22Rv1 (cell line): ENCODE measurements at regions not wholly inside any gene's neighbourhood (a gene's known extent, or its start where the extent isn't known, plus 50 kb on each side); places are given as distances from the start of the nearest gene placed in this dataset.

Experiments used
- ZFX ChIP-seq: fragments of 450-650 bp; IDR thresholded peaks from 2 replicates; pipeline ENCODE4 v1.6.1; 2017; ENCODE audit warnings: antibody characterized with exemption, borderline replicate concordance
- TF ChIP-seq, protein P1 (sequence below): fragments of 450-650 bp; IDR thresholded peaks from 2 replicates; pipeline ENCODE4 v1.5.1; 2017; ENCODE audit warnings: mild to moderate bottlenecking

DNA sequence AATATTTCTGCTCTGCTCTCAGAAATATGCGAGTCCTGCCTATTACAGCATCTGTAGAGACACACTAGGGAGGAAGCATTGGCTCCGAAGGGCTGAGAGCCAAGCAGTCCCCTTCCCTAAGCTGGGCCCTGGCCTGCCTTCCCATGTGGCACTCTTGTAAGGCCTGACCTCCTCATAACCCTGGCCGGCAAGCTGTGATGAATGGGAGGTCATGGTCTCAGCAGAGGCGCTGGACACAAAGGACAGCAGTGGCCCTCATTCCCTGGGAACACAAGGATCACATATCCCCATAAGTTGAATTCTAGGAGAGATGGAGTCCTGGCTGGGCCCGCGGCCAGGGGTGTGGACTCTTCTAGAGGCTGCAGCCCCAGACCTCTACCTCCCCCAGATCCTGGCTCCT, 483.3 kb downstream of the ZNF536 start:
- TF ChIP-seq, protein P1, sequence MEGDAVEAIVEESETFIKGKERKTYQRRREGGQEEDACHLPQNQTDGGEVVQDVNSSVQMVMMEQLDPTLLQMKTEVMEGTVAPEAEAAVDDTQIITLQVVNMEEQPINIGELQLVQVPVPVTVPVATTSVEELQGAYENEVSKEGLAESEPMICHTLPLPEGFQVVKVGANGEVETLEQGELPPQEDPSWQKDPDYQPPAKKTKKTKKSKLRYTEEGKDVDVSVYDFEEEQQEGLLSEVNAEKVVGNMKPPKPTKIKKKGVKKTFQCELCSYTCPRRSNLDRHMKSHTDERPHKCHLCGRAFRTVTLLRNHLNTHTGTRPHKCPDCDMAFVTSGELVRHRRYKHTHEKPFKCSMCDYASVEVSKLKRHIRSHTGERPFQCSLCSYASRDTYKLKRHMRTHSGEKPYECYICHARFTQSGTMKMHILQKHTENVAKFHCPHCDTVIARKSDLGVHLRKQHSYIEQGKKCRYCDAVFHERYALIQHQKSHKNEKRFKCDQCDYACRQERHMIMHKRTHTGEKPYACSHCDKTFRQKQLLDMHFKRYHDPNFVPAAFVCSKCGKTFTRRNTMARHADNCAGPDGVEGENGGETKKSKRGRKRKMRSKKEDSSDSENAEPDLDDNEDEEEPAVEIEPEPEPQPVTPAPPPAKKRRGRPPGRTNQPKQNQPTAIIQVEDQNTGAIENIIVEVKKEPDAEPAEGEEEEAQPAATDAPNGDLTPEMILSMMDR, result no peak
- no peak for TF ChIP-seq ZFX
